HS-27A (cell line): ENCODE measurements at regions not wholly inside any gene's neighbourhood (a gene's known extent, or its start where the extent isn't known, plus 50 kb on each side); places are given as distances from the start of the nearest gene placed in this dataset.

Source experiments
- DNase-seq: peaks from one replicate; pipeline ENCODE4 v3.0.0-alpha.2; 2012; ENCODE audit warnings: low read depth, missing footprints

GRCh38 chr4:19780871-19781270, 470.8 kb upstream of the SLIT2 start:
- DNase-seq: no peak

- DNase-seq: no peak
Measured at GRCh38 chr4:19776929-19777328, 474.8 kb upstream of the SLIT2 start.

- peak; percentile 74 for DNase-seq
Measured at GRCh38 chr4:19776021-19776459, 475.7 kb upstream of the SLIT2 start.

GRCh38 chr4:19774690-19775256, 476.9 kb upstream of the SLIT2 start:
- DNase-seq: no peak

GRCh38 chr4:19772581-19772980, 479.1 kb upstream of the SLIT2 start:
- no peak for DNase-seq

- no peak for DNase-seq
Measured at GRCh38 chr4:19756661-19757060, 495.0 kb upstream of the SLIT2 start.

- DNase-seq: no peak
Measured at GRCh38 chr4:19752599-19752998, 499.1 kb upstream of the SLIT2 start.

GRCh38 chr4:19748519-19749479, 502.9 kb upstream of the SLIT2 start:
- no peak for DNase-seq

- DNase-seq: no peak
Measured at GRCh38 chr4:19746377-19746776, 505.3 kb upstream of the SLIT2 start.

- no peak for DNase-seq
Measured at GRCh38 chr4:19743115-19743638, 508.5 kb upstream of the SLIT2 start.

- peak; percentile 72 for DNase-seq
Measured at GRCh38 chr4:19739101-19739651, 512.5 kb upstream of the SLIT2 start.

GRCh38 chr4:19736968-19737756, 514.5 kb upstream of the SLIT2 start:
- no peak for DNase-seq

GRCh38 chr4:19735012-19735411, 516.7 kb upstream of the SLIT2 start:
- no peak for DNase-seq

- no peak for DNase-seq
Measured at GRCh38 chr4:19729886-19730651, 521.6 kb upstream of the SLIT2 start.

- no peak for DNase-seq
Measured at GRCh38 chr4:19728773-19729172, 522.9 kb upstream of the SLIT2 start.

GRCh38 chr4:19727141-19727540, 524.6 kb upstream of the SLIT2 start:
- no peak for DNase-seq

GRCh38 chr4:19725130-19725529, 526.6 kb upstream of the SLIT2 start:
- no peak for DNase-seq

- no peak for DNase-seq
Measured at GRCh38 chr4:19722404-19722803, 529.3 kb upstream of the SLIT2 start.

- no peak for DNase-seq
Measured at GRCh38 chr4:19721587-19721986, 530.1 kb upstream of the SLIT2 start.

GRCh38 chr4:19720610-19721009, 531.1 kb upstream of the SLIT2 start:
- no peak for DNase-seq

- no peak for DNase-seq
Measured at GRCh38 chr4:19720190-19720589, 531.5 kb upstream of the SLIT2 start.
